ENCODE measurements at regions not wholly inside any gene's neighbourhood (a gene's known extent, or its start where the extent isn't known, plus 50 kb on each side); places are given as distances from the start of the nearest gene placed in this dataset.

GRCh38 chrX:4964112-4964511, 1250.7 kb upstream of the PRKX start:
- ATAC-seq (ENCODE audit: low read depth) (no peak), DNase-seq (ENCODE audit: low spot score) (no peak)
- Histone ChIP-seq H3K9me3 (ENCODE audit: severe bottlenecking) (no peaks in the 10 kb centered on the region), H3K36me3 (ENCODE audit: low read depth) (no peaks in the 10 kb centered on the region), H3K27me3 (ENCODE audit: insufficient read depth, poor library complexity, severe bottlenecking) (no peaks in the 10 kb centered on the region), H3K27ac (ENCODE audit: poor library complexity, severe bottlenecking) (no peak overlapping the region), H3K4me1 (ENCODE audit: insufficient read depth, poor library complexity, severe bottlenecking) (no peaks in the 10 kb centered on the region), H3K4me3 (ENCODE audit: severe bottlenecking) (no peak overlapping the region)
- TF ChIP-seq, protein P1, sequence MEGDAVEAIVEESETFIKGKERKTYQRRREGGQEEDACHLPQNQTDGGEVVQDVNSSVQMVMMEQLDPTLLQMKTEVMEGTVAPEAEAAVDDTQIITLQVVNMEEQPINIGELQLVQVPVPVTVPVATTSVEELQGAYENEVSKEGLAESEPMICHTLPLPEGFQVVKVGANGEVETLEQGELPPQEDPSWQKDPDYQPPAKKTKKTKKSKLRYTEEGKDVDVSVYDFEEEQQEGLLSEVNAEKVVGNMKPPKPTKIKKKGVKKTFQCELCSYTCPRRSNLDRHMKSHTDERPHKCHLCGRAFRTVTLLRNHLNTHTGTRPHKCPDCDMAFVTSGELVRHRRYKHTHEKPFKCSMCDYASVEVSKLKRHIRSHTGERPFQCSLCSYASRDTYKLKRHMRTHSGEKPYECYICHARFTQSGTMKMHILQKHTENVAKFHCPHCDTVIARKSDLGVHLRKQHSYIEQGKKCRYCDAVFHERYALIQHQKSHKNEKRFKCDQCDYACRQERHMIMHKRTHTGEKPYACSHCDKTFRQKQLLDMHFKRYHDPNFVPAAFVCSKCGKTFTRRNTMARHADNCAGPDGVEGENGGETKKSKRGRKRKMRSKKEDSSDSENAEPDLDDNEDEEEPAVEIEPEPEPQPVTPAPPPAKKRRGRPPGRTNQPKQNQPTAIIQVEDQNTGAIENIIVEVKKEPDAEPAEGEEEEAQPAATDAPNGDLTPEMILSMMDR (IDR thresholded peaks at IDR 0.05; ENCODE audit: poor library complexity, severe bottlenecking): no peak

- no peak for ATAC-seq (ENCODE audit: low read depth)
- H3K4me1 ChIP-seq (ENCODE audit: insufficient read depth, poor library complexity, severe bottlenecking): no peaks in the 10 kb centered on the region
These were observed 1250.0 kb upstream of the PRKX start for GRCh38 chrX:4963432-4963831.

DNA sequence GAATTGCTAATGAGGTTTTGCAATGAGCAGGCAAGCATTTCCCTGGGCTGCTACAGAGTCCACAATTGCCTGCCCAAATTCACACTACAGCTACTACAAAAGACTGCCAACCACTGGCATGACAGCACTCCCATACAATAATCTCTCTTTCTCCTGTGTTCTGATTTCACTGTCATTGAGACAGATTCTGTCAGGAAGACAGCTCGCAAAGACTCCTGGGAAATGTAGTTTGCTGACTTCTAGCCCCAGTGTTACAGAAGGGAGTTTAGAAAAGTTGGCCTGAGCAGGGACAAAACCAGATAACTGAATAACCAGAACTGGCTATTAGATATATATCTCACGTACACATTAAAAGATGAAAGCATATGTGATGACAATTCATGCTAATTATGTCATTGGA, 1231.3 kb upstream of the PRKX start:
- ATAC-seq (ENCODE audit: low read depth): no peak
- H3K4me3 ChIP-seq (ENCODE audit: severe bottlenecking): no peak overlapping the region
- no peaks in the 10 kb centered on the region for H3K4me1 ChIP-seq (ENCODE audit: insufficient read depth, poor library complexity, severe bottlenecking)
- TF ChIP-seq, protein P1 (IDR thresholded peaks at IDR 0.05; ENCODE audit: poor library complexity, severe bottlenecking): no peak
- no peak for DNase-seq (ENCODE audit: low spot score)
- no peaks in the 10 kb centered on the region for H3K9me3 ChIP-seq (ENCODE audit: severe bottlenecking)
- no peak overlapping the region for H3K27ac ChIP-seq (ENCODE audit: poor library complexity, severe bottlenecking)
- H3K36me3 ChIP-seq (ENCODE audit: low read depth): no peaks in the 10 kb centered on the region
- no peaks in the 10 kb centered on the region for H3K27me3 ChIP-seq (ENCODE audit: insufficient read depth, poor library complexity, severe bottlenecking)

More at GRCh38 chrX:4963432-4963831, 1250.0 kb upstream of the PRKX start:
- H3K27me3 ChIP-seq (ENCODE audit: insufficient read depth, poor library complexity, severe bottlenecking): no peaks in the 10 kb centered on the region
- no peak overlapping the region for H3K27ac ChIP-seq (ENCODE audit: poor library complexity, severe bottlenecking)
- no peaks in the 10 kb centered on the region for H3K9me3 ChIP-seq (ENCODE audit: severe bottlenecking)
- no peak overlapping the region for H3K4me3 ChIP-seq (ENCODE audit: severe bottlenecking)
- H3K36me3 ChIP-seq (ENCODE audit: low read depth): no peaks in the 10 kb centered on the region
- TF ChIP-seq, protein P1 (IDR thresholded peaks at IDR 0.05; ENCODE audit: poor library complexity, severe bottlenecking): no peak
- no peak for DNase-seq (ENCODE audit: low spot score)

DNA sequence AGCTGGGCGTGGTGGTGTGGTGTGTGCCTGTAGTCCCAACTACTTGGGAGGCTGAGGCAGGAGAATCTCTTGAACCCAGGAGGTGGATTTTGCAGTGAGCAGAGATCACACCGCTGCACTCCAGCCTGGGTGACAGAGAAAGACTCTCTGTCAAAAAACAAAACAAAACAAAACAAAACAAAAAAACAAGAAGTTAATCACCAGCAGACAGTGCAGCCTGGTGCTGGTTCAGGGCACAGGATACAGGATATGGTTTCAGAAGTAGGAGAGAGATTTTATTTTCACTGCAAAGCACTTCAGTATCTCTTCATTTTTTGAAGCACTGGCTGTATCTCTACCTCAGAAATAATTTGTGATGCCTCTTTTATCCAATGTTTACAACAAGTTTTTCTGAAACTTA, 1222.9 kb upstream of the PRKX start:
- Histone ChIP-seq H3K9me3 (ENCODE audit: severe bottlenecking) (no peaks in the 10 kb centered on the region), H3K4me1 (ENCODE audit: insufficient read depth, poor library complexity, severe bottlenecking) (peaks cover 11% of the 10 kb centered on the region), H3K4me3 (ENCODE audit: severe bottlenecking) (no peak overlapping the region), H3K27me3 (ENCODE audit: insufficient read depth, poor library complexity, severe bottlenecking) (no peaks in the 10 kb centered on the region), H3K36me3 (ENCODE audit: low read depth) (no peaks in the 10 kb centered on the region), H3K27ac (ENCODE audit: poor library complexity, severe bottlenecking) (peak overlapping the region; percentile 26)
- TF ChIP-seq, protein P1 (IDR thresholded peaks at IDR 0.05; ENCODE audit: poor library complexity, severe bottlenecking): no peak
- no peak for DNase-seq (ENCODE audit: low spot score)
- no peak for ATAC-seq (ENCODE audit: low read depth)

DNA sequence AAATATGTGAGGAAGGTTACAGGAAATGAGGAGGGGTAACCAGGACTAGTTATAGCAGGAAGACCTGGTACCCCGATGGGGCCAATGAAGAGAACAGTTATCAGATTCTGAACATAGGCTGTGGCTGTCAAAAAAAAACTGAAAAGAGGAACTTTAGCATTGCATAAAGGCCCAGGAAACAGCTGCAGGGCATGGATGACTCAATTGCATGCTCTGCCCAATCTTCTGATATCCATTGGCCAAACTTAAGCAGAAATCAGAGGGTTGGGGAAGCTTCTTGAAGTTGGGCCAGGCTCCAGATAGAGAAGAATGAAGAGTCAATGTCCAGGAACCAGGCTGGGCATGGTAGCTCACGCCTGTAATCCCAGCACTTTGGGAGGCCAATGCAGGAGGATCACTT, 1222.4 kb upstream of the PRKX start:
- no peaks in the 10 kb centered on the region for H3K36me3 ChIP-seq (ENCODE audit: low read depth)
- H3K4me3 ChIP-seq (ENCODE audit: severe bottlenecking): no peak overlapping the region
- H3K4me1 ChIP-seq (ENCODE audit: insufficient read depth, poor library complexity, severe bottlenecking): peaks cover 11% of the 10 kb centered on the region
- no peaks in the 10 kb centered on the region for H3K27me3 ChIP-seq (ENCODE audit: insufficient read depth, poor library complexity, severe bottlenecking)
- no peaks in the 10 kb centered on the region for H3K9me3 ChIP-seq (ENCODE audit: severe bottlenecking)
- TF ChIP-seq, protein P1 (IDR thresholded peaks at IDR 0.05; ENCODE audit: poor library complexity, severe bottlenecking): no peak
- peak overlapping the region; percentile 26 for H3K27ac ChIP-seq (ENCODE audit: poor library complexity, severe bottlenecking)
- peak; percentile 54; the same call in 2 of the 3 replicates for ATAC-seq (ENCODE audit: low read depth)
- DNase-seq (ENCODE audit: low spot score): no peak

All from RWPE2 (cell line).